ENCODE measurements at regions not wholly inside any gene's neighbourhood (a gene's known extent, or its start where the extent isn't known, plus 50 kb on each side); places are given as distances from the start of the nearest gene placed in this dataset.

- CTCF ChIA-PET (ENCODE audit: low intra/inter-chr PET ratio): no interaction called here
- intact Hi-C loops (cut with micrococcal nuclease): no loop called here
Measured at GRCh38 chr4:12041828-12042227, 613.1 kb upstream of the HS3ST1 start.

More at GRCh38 chr4:12041828-12042227, 613.1 kb upstream of the HS3ST1 start:
- no peak for ATAC-seq
- H3K4me1 ChIP-seq (replicated peaks in 1 of 2; ENCODE audit: control insufficient read depth in 2 of 2, insufficient read depth in 2 of 2, low read length in 2 of 2): no peaks in the 10 kb centered on the region
- H4K20me1 ChIP-seq (replicated peaks; ENCODE audit: control insufficient read depth, insufficient read depth, low read length): no peaks in the 10 kb centered on the region
- no peak overlapping the region for H3K9ac ChIP-seq (ENCODE audit: insufficient read depth in 1 of 2, low read depth in 2 of 2, low read length in 2 of 2)
- H2AFZ ChIP-seq (ENCODE audit: low read depth, low read length): no peak overlapping the region
- H3K79me2 ChIP-seq (ENCODE audit: control insufficient read depth, insufficient read depth, low read length): no peaks in the 10 kb centered on the region
- H3K4me2 ChIP-seq (ENCODE audit: insufficient read depth, low read length): no peak overlapping the region
- no peaks in the 10 kb centered on the region for H3K36me3 ChIP-seq (ENCODE audit: control insufficient read depth, insufficient read depth, low read length)
- H3K9me1 ChIP-seq (ENCODE audit: control insufficient read depth, insufficient read depth, low read length): no peaks in the 10 kb centered on the region
- H3K27me3 ChIP-seq (ENCODE audit: control insufficient read depth in 2 of 2, insufficient read depth in 2 of 2, low read length in 2 of 2): no peaks in the 10 kb centered on the region
- BruUV-seq (replicated peaks): no TSS peak
- 4% methylated on average over 2 of the region's 2 CpGs for WGBS (ENCODE audit: insufficient coverage, low coverage, missing lambda C conversion rate)
- in situ Hi-C loops (cut with MboI): no loop called here
- POLR2A ChIA-PET: no interaction called here
- H3K27ac ChIP-seq (ENCODE audit: extremely low read depth, low read depth, low read length): no peak overlapping the region
- no peak overlapping the region for H3K4me3 ChIP-seq
- no peaks in the 10 kb centered on the region for H3K9me3 ChIP-seq (replicated peaks; ENCODE audit: control insufficient read depth, insufficient read depth, low read depth, low read length)
- peak in 3 of 4 experiments; percentile 3 to 14 (median 8) for DNase-seq (ENCODE audit: extremely low read depth in 1 of 4, low spot score in 3 of 4)
- TF ChIP-seq ZNF140 (CRISPR knock-in tag; IDR thresholded peaks at IDR 0.05) (no peak), ZNF79 (CRISPR knock-in tag; IDR thresholded peaks at IDR 0.05; ENCODE audit: low read depth) (no peak), RAD21 (CRISPR knock-in tag; conservative IDR thresholded peaks at IDR 0.05 in 1 of 2, IDR thresholded peaks at IDR 0.05 in 1 of 2) (0 out of 4 replicates have a peak, but pooled peaks of 1 of the 2 experiments have one; percentile 4)
- TF ChIP-seq, protein P1, sequence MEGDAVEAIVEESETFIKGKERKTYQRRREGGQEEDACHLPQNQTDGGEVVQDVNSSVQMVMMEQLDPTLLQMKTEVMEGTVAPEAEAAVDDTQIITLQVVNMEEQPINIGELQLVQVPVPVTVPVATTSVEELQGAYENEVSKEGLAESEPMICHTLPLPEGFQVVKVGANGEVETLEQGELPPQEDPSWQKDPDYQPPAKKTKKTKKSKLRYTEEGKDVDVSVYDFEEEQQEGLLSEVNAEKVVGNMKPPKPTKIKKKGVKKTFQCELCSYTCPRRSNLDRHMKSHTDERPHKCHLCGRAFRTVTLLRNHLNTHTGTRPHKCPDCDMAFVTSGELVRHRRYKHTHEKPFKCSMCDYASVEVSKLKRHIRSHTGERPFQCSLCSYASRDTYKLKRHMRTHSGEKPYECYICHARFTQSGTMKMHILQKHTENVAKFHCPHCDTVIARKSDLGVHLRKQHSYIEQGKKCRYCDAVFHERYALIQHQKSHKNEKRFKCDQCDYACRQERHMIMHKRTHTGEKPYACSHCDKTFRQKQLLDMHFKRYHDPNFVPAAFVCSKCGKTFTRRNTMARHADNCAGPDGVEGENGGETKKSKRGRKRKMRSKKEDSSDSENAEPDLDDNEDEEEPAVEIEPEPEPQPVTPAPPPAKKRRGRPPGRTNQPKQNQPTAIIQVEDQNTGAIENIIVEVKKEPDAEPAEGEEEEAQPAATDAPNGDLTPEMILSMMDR (IDR thresholded peaks at IDR 0.05 in 2 of 3, conservative IDR thresholded peaks at IDR 0.05 in 1 of 3; ENCODE audit: insufficient read depth in 2 of 3, low read depth in 1 of 3, low read length in 3 of 3): 0 out of 6 replicates have a peak, but pooled peaks of 1 of the 3 experiments have one; percentile 12
- FAIRE-seq: no peak

Measured in K562 (cell line).